HG03354 (cell line): ENCODE measurements at regions not wholly inside any gene's neighbourhood (a gene's known extent, or its start where the extent isn't known, plus 50 kb on each side); places are given as distances from the start of the nearest gene placed in this dataset.
"Not testable (repeated sequence)": the region's sequence is repeated elsewhere in the genome, so short reads cannot be mapped to it uniquely, and the experiment has no call there.

Source experiments
- ATAC-seq: cut with Tn5 transposase; IDR thresholded peaks from one replicate; pipeline ENCODE4 v1.9.1; 2021; ENCODE audit warnings: mild to moderate bottlenecking; ENCODE audit not compliant: unreplicated experiment, poor library complexity, severe bottlenecking

DNA sequence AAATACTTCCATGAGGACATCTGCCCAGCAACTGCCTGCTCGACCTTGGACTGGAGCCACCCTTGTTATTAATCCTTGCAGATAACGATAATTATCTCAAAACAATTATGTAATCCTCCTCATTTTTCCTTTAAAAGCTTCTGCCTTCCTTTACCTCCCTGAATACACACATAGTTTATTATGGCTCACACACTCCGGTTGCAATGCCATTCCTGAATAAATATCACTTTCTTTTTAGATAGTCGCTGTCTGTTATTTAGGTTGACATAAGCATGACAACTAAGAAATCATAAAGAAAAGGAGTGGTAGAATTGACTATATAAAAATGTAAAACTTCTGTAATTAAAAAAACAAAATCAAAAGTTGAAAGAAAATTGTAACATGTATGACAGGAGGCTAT is 64.8 kb downstream of the B4GALT7 start:
- ATAC-seq: not testable (repeated sequence)

DNA sequence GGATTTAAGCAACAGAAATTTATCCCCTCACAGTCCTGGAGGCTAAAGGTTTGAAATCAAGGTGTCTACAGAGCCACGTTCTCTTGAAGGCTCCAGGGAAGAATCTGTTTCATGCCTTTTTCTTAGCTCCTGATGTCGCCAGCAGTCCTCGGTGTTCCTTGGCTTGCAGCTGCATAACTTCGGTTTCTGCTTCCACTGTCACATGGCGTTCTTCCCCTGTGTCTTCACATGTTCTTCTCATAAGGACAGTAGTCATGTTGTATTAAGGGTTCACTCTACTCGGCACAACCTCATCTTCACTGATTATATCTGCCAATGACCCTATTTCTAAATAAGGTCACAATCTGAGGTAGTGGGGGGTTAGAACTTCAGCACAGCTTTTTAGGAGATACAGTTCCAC is 65.2 kb downstream of the B4GALT7 start:
- ATAC-seq: not testable (repeated sequence)

- ATAC-seq: not testable (repeated sequence)
Observed at GRCh38 chr5:177665960-177666359, 66.0 kb downstream of the B4GALT7 start.

DNA sequence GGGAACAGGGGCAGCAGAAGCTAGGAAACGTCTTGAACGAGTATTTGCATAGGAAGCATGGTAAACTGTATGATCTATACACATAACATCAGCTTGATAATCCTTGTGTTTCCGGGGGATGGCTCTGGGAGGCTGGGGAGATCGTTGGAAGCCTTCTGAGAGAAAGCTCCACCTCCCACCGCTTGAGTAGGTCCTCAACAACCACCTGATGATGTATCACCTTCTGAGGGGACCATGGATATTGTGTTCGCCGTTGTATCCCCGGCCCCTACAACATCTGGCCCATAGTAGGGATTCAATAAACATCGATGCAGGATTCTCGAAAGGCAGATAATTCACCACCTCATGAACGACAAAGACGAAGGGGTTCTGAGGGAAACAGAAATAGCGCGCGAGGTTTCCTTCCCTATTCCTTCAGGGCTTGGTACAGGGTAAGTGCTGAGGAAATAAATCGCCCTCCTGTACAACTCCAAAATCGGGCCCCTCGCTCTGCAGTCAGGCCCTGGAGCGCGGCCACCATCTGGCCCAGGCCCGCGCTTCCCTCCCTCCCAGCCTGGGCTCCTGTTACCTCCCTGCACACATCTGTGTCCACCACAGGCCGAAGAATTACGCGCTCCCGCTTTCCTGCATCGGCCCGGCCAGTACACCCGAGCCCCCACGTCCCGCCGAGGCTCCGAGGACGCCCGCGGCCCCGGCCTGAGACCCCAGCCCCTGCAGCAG is 71.3 kb downstream of the B4GALT7 start:
- peak; percentile 40 for ATAC-seq

DNA sequence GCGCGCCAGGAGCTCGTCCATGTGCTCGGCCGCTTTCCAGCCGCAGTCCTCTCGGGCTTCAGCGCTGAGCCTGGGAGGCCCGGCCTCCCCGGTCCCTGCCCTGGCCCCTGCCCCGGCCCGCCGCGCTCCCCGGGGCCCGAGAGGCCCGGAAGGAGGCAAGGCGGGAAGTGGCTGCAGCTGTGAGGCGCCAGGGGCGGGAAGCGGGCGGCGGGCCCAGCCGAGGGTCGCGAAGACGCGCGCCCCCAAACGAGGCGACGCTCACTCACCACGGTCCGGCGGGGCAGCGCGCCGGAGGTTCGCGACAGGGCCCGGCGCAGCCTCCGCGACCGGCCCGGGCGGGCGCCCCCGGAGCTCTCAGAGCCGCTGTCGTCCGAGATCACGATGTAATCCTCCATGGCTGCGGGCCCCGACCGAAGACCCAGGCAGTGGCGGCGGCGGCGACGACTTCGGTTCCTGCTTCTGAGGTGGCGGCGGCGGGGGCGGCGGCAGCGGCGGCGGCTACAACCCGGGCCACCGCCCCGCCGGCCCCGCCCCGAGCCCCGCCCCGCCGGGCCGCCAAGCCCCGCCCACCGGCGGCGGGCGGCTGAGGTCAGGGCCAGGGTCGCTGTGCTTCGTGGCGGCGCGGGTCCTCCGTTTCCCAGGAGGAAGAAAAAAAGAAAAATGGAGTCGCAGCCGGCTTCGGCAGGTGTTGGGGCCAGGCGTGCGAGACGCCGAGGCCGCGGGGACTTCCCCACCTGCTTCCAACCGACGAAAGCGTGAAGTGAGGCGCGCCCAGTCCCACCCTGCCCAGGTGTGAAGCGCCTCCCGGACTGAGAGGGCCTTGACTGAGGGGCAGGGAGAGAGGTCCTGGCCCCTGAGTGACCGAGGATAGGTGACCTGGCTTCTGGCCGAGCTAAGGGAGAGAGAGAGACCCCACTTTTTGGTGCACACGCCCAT is 72.1 kb downstream of the B4GALT7 start:
- peak; percentile 73 for ATAC-seq
